Skeletal muscle cell (primary cell): ENCODE measurements at regions not wholly inside any gene's neighbourhood (a gene's known extent, or its start where the extent isn't known, plus 50 kb on each side); places are given as distances from the start of the nearest gene placed in this dataset.

Experiments used
- DNase-seq: peaks from one replicate; pipeline ENCODE4 v3.0.0-alpha.2; 2010; ENCODE audit warnings: low read depth
- H3K4me3 ChIP-seq: 2 replicates; pipeline ENCODE4 v1.5.1; 2011; ENCODE audit warnings: low read depth, mild to moderate bottlenecking, control low read depth, low read length, moderate library complexity

GRCh38 chr5:145708169-145708568 lies 127.0 kb downstream of the PRELID2 start:
- H3K4me3 ChIP-seq: no peak overlapping the region
- no peak for DNase-seq

GRCh38 chr5:145704724-145705123 lies 130.4 kb downstream of the PRELID2 start:
- DNase-seq: no peak
- no peak overlapping the region for H3K4me3 ChIP-seq

GRCh38 chr5:145703856-145704255 lies 131.3 kb downstream of the PRELID2 start:
- DNase-seq: no peak
- no peak overlapping the region for H3K4me3 ChIP-seq

- no peak for DNase-seq
- H3K4me3 ChIP-seq: no peak overlapping the region
Observed at GRCh38 chr5:145701404-145701803, 133.7 kb downstream of the PRELID2 start.

DNA sequence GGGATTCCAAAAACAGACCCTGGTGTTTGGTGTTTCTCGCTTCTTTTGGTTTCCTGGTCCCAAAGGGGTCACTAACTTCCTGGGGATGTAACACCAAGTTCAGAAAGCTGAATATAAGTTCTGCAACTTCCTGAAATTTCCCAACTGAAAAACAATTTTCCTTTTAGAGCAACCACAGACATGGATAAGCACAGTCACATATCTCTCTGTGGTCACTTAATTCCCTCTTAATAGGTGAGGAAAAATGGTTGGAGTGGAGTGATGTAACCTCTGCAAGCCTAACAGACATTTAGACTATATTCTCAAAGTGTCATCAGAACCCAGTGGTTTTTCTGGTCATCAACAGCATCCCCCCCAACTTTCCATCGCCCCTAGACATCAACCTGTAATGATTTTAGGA lies 135.3 kb downstream of the PRELID2 start:
- H3K4me3 ChIP-seq: no peak overlapping the region
- DNase-seq: no peak

- no peak overlapping the region for H3K4me3 ChIP-seq
- no peak for DNase-seq
Observed at GRCh38 chr5:145697251-145697990, 137.7 kb downstream of the PRELID2 start.

- DNase-seq: no peak
- H3K4me3 ChIP-seq: no peak overlapping the region
Observed at GRCh38 chr5:145689235-145689634, 145.9 kb downstream of the PRELID2 start.

DNA sequence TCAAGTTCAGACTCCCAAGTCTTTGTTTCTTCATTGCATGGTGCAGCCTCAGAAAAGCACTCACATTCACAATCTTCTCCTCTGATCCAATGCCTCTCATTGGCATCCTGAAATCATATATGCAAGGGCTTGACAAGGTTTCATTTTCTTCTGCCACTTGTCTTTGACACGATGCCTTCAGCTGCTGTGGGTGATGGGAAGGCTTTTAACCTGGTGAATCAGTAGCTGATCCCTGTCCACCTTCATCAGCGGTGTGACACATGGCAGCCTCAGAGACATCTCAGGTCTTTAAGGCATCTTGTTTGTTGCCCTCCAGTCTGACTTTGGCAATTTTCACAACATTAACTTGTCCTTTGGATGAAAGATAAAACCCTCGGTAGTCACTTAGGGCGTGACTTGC lies 147.2 kb downstream of the PRELID2 start:
- no peak overlapping the region for H3K4me3 ChIP-seq
- DNase-seq: no peak

- H3K4me3 ChIP-seq: no peak overlapping the region
- DNase-seq: no peak
Observed at GRCh38 chr5:145685417-145685816, 149.7 kb downstream of the PRELID2 start.

DNA sequence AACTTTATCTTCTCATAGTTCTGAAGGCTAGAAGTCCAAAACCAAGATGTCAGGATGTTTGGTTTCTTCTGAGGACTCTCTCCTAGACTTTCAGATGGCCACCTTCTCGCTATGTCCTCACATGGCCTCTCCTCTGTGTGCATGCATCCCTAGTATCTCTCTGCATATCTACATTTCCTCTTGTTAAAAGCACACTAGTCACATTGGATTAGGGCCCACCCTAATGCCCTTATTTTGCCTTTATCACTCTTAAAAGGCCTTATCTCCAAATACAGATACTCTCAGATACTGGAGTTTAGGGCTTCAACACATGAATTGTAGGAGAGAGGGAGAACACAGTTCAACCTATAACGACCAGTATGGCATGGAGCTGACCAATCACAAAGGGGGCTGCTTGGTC lies 151.7 kb downstream of the PRELID2 start:
- no peak for DNase-seq
- no peak overlapping the region for H3K4me3 ChIP-seq

GRCh38 chr5:145682197-145682899 lies 152.8 kb downstream of the PRELID2 start:
- no peak for DNase-seq
- no peak overlapping the region for H3K4me3 ChIP-seq

DNA sequence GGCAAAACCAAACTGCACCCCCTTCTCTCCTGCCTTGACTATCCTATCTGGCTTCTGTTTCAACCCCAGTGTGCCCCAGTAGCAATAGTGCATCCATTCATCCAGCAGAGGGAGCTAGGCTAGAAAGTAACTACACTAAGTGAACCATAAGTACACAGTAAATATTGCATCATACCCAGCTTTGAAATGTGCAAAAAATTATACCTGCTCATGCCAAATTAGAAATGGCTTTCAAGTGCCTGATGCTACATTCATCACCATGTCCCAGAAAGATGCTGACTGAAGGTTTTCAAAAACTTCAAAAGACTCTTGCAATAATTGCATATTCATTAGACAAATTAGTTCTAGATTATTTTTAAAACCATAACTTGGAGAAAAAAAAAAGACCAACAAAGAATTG lies 153.5 kb downstream of the PRELID2 start:
- DNase-seq: peak; percentile 27

DNA sequence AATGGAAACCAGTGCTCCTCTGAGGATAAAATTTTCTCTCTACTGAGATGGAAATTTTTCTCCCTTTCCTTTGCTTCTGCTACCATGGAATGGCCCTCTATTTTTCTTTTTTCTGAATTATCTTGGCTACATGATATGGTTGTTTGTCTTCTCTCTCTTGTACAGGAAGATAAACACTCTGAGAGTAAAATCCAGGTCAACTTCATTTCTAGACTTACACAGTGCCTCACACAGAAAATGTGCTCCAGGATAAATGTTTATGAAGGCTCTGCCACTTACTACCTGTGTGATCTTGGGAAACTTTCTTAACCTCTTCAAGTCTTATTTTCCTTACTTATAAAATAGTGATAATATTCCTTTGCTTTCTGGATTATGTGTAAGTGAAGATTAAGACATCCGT lies 153.9 kb downstream of the PRELID2 start:
- no peak for DNase-seq
- no peak overlapping the region for H3K4me3 ChIP-seq

More for the DNA sequence above, 153.5 kb downstream of the PRELID2 start:
- H3K4me3 ChIP-seq: no peak overlapping the region

- H3K4me3 ChIP-seq: no peak overlapping the region
- DNase-seq: no peak
Observed at GRCh38 chr5:145680767-145681166, 154.4 kb downstream of the PRELID2 start.

DNA sequence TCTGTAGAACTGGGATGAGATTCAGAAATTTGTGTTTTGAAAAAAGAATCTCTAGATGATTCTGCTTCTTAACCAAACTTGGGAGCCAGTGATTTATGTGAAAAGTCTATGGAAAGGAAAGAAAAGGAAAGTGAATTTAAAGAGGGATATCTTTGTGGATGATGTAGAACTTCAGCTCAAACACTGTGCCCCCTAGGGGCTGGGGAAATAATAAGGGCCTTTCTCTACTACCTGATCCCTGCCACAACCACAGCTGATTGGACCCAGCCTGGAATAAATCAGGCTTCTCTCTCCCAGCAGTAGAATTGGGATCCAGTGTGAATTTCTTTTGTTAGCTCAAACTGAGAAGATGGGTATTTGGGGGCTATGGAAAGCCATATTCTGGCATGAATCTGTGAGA lies 155.0 kb downstream of the PRELID2 start:
- no peak for DNase-seq

GRCh38 chr5:145678255-145678654 lies 156.9 kb downstream of the PRELID2 start:
- no peak overlapping the region for H3K4me3 ChIP-seq
- no peak for DNase-seq

More for the DNA sequence above, 155.0 kb downstream of the PRELID2 start:
- H3K4me3 ChIP-seq: no peak overlapping the region

DNA sequence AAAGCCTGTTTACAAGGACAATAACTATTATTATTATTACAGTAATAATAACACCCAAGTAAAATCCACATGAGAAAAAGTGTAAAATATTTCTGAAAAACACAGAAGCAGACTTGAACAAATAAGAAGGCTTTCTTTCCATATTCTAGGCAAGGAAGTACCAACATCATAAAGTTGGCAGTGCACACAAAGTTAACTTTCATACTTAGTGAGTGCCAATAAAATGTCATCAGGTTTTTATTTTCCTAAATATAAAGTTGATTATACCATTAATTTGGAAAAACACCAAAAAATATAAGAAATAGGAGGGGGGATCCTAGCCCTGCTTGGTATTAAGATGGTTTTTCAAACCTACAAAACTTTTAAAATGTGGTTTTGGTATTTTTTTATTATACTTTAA lies 161.4 kb downstream of the PRELID2 start:
- DNase-seq: no peak
- H3K4me3 ChIP-seq: no peak overlapping the region

DNA sequence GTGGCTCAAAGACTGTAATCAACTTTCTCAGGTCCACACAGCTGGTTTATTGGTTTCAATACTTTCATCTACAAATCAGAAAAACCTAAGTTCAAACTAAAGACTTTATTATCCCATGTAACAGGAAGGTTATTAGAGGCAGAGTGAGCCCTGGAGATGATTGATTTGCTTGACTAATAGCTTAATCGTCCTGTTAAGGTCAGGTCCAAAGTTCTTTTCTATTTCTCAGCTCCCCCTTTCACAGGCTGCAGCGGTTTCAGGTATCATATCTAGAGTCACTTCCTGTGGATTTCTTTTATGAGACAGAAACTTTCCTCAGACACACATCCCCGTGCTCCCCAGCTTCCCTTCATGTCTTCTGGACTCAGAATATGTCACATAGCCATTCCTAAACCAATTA lies 166.4 kb downstream of the PRELID2 start:
- DNase-seq: no peak

DNA sequence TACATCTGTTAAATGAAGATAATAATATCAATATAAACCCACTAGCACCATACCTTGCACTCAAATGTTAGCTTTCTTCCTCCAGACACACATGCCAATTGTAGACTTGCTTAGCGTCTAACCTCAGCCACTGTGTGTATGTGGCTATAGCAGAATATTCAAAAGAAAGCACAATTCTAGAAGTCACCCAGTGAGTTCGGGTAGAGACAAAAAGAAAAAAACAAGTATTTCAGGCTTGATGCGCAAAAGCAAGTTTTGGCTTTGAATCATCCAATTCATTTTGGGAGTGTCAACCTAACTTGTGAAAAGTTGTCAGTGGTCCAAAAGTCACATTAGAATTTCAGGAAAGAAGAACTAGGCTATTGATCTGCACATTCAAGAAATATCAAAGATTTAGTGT lies 167.4 kb downstream of the PRELID2 start:
- DNase-seq: no peak
- no peak overlapping the region for H3K4me3 ChIP-seq

More for the DNA sequence above, 166.4 kb downstream of the PRELID2 start:
- no peak overlapping the region for H3K4me3 ChIP-seq

GRCh38 chr5:145666591-145666990 lies 168.6 kb downstream of the PRELID2 start:
- no peak for DNase-seq
- no peak overlapping the region for H3K4me3 ChIP-seq
